ENCODE measurements at regions not wholly inside any gene's neighbourhood (a gene's known extent, or its start where the extent isn't known, plus 50 kb on each side); places are given as distances from the start of the nearest gene placed in this dataset.

DNA sequence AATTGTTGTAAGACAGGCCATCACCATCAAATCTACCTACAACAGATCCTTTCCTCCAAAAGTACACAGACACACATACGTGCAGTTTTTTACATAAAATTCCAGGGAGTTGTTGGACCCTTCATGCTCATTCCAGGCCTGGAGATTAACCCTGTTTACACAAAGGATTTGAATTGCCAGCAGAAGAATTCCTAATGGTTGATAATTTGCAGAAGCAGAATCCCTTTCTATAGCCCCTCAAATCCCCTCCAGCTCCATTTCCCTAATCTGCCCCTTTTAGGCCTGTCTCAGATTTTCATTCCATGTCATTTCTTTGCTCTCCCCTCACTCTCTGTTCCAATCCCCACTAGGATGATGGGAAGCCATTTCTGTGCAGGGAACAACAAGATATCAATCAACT lies 102.9 kb upstream of the TOX3 start:
- DNase-seq (ENCODE audit: low spot score) = no peak

DNA sequence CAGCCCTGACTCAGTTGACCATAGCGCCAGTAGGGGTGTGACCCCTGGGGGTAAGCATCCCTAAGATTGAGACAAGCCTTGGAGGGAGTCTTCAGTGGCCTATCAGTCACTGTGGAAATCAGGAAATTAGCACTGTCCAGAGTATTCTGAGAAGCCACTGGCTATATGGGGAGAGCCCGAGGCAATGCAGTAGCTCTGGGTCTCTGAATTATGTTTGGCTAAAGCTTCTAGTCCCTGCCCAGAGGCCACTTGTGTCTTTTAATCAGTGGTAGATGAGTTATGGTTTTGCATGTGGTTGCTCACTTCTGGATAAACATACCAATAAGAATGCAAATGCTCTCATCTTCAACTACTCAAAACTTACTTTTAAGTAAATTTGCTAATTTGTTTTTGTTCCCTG lies 100.6 kb upstream of the TOX3 start:
- no peak for DNase-seq (ENCODE audit: low spot score)

DNA sequence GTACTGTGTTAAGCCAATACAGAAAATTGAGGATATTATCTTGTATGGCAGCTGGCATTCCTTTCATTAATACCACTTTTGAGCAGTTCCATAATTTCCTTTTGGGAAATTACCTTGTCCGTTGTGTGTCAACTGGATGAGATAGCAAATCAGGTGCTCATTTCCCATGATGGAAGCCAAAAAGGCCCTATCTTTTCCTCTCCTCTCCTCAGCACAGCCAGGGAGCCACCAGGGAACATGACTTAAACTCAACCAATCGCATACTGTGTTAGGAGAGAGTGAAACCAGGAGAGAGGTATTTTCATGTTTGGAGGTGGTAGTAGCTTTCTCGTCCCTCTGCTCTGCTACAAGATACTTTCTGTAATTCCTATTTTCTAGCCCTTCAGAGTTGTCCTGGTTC lies 96.1 kb upstream of the TOX3 start:
- no peak for DNase-seq (ENCODE audit: low spot score)

DNA sequence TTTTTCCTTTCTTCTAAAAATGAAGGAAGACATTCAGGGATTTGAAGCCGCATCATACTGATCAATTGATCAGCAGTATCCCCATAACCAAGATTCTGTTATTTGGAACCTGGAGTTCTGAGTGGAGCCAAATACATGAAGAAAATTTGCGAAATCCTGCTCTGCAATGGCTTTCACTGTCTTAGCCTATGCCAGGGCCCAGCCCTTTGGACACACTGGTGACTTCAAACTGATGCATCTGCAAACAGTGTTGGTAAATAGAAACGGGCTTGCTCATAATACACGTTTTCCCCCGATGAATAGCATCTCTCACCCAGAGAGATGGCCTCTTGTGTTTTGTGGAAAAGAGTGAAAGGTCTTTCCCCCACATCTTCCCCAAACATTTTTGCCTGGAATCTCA lies 87.6 kb upstream of the TOX3 start:
- no peak for DNase-seq (ENCODE audit: low spot score)

DNA sequence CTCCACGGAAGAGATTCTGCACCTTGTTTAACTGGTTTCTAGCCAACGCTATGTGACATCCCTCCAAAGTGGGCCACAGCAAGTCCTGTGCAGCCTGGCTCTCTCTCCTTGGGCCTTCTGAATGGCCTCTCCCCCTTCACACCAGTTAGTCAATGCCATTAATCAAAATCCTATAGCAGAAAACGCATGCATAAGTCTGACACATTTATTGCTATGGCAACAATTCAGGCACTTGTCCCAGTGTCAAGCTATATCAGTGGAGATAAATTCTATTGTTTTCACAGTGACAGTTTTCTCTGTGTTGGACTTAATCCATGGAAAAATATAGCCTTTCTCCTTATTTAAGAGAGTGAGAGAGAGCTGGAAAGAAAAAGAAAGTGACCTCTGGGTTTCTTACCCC lies 87.2 kb upstream of the TOX3 start:
- DNase-seq (ENCODE audit: low spot score) = no peak

DNA sequence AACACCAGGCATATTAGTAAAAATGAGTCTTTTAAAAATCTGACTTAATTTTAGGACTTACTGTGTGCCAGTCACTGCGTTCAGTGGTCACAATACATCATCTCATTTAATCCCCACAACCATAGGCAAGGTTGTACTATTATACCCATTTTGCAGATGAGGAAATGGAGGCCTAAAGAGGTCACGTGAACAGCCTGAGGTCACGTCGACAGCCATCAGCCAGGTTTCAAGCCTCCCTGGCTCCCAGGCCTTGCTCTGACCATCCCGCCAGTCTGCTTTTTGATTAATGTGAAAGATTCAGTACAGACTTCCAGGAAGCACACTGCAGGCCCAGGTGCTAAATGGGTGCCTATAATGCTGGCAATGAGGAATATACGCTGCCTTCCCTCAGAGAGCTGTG lies 86.3 kb upstream of the TOX3 start:
- no peak for DNase-seq (ENCODE audit: low spot score)

DNA sequence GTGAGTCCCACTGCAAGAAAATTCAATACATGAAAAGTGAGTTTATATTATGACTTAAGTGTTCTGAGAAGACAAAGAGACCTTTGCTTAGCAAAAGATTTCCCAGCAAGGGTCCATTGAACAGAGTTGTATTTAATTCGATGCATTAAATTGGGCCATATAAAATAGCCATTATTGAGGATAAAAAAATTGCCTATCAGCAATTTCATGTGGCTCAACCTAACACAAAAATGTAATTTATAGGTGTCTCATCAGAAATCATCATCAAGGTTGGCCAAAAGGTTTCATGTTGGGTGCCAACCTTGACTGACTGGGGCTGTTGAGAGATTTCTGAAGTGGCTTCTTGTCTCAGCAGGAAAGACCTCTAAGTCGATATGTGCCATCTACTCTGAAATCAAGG lies 84.8 kb upstream of the TOX3 start:
- DNase-seq (ENCODE audit: low spot score) = no peak

DNA sequence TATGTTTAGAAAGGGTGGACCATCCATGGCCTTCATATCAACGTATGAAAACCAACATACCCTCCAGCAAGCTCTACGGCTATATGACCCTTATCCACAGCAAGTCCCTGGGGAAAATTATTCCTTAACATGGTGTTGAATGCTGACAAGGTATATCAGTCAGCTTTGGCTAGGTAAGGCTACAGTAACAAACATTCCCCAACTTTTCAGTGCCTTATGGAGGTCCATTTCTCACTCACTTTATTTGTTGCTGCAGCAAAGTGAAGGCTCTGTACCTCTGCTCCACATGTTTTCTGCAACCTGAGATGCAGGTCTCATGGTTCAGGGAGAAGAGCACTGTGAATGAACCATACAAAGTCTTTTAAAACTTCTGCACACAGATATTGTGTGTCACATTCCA lies 83.8 kb upstream of the TOX3 start:
- no peak for DNase-seq (ENCODE audit: low spot score)

DNA sequence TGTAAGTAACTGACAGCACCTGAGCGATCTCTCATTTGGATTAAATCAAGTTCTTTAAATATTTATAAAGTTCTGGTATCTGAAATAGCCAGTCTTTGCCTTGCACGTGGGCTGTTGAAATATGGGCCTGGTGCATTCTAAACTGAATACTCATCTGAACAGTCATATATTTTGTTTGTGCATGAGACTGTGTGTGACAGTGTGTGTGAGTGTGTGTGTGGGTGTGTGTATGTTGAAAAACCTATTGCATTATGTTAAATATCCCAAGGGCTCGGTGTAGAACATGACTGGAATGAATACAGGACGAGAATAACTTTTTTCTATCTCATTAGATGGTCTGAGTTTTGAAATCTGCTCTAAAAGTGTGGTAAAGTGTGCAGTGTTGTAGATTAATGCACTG lies 82.4 kb upstream of the TOX3 start:
- DNase-seq (ENCODE audit: low spot score) = no peak

DNA sequence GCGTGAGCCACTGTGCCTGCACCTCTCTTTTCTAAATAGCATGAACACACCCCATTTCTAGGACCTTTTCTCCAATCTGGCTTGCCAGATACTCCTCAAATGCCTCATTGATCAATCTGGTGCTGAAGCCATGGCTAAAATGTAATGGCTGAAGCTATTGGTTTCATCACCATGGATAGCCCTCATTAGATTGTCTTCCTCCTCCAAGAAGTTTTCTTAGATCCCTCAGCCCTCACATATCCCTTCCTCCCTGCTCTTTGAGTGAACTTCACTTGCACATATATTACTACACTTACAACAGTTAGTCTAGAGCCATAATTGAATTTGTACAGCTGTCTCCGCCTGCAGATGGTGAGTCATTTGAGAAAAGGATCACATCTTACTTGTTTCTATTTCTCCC lies 77.9 kb upstream of the TOX3 start:
- no peak for DNase-seq (ENCODE audit: low spot score)

DNA sequence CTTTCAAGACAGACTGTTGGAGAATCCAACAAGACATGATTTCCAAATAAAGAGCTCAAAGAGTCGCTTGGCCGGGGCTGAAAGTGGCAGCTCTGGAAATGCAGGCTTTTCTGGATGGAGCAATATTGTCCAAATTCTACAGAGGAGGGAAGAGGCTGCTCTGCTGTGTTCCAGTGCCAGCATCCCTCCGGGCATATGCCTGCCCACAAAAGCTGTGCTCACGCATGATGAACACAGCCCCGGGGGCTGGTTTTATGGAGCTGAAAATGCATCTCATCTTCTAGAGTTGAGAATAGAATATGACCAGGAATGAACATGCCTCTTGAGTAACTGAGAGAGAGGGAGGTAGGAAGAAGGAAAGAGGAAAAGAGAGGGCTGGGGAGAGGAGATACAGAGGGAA lies 74.7 kb upstream of the TOX3 start:
- no peak for DNase-seq (ENCODE audit: low spot score)

DNA sequence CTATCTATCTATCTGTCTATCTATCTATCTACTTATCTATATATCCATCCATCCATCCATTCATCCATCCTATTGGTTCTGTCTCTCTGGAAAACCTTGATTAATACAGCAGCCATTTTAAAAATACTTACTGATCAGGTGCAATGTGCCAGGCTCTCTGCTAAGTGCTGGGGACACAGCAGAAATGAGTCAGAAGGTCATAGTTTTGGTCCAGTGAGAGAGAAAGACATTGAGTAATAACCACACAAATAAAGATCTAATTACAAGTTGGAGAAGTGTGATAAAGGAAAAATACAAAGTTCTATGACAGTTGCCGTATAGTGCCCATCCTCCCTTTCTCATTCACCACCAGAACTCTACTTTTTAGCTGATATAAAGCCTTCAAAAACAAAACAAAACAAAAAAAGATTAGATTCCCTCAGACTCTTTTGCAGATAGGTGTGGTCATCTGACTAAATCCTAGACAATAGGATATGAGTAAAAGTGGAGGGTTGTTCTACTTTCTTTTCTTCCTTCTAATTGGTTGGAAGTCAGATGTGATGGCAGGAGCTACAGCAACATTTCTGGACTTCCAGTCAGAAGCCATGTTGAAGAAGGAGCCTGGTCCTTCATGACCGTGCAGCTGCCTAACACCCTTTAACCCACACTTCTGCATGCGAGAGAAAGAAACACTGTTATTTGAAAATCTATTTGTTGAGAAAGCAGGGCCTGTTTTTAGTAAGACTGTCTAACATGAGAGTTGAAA lies 72.0 kb upstream of the TOX3 start:
- no peak for DNase-seq (ENCODE audit: low spot score)

DNA sequence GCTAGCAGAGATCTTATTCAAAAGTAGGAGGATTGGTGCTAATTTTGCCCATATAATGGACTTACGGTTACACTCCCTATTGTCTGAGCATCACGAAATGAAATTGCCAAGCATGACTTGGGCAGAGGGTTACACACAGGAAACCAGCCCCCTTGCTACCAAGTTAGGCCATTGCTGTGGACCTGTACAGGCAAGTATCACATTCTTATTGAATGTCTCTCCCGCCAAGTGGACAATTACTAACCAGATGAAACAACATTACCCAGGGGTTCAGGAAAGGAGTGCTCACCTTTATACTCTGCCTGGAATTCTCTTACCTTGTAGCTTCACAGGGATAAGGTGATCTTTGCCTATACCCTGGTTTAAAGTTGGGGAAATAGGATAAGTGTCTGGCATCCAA lies 70.6 kb upstream of the TOX3 start:
- DNase-seq (ENCODE audit: low spot score) = no peak

DNA sequence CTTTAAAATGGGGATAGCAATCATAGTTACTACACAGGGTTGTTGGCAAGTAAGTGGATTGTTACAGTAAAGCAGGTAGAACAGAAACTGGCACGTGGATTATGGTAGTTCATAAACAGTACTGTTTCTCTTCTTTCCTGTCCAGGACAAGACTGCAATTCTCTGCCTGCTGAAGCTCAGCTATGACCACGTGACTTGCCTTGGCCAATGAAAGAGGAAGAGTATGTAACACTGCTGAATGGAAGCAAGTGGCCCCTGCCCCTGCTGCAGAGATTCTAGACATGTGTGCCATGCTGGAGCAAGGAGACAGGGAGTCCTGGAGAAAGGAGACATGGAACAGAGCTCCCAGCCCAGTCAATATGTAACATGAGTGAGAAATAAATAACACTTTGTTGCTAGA lies 66.6 kb upstream of the TOX3 start:
- DNase-seq (ENCODE audit: low spot score) = no peak

DNA sequence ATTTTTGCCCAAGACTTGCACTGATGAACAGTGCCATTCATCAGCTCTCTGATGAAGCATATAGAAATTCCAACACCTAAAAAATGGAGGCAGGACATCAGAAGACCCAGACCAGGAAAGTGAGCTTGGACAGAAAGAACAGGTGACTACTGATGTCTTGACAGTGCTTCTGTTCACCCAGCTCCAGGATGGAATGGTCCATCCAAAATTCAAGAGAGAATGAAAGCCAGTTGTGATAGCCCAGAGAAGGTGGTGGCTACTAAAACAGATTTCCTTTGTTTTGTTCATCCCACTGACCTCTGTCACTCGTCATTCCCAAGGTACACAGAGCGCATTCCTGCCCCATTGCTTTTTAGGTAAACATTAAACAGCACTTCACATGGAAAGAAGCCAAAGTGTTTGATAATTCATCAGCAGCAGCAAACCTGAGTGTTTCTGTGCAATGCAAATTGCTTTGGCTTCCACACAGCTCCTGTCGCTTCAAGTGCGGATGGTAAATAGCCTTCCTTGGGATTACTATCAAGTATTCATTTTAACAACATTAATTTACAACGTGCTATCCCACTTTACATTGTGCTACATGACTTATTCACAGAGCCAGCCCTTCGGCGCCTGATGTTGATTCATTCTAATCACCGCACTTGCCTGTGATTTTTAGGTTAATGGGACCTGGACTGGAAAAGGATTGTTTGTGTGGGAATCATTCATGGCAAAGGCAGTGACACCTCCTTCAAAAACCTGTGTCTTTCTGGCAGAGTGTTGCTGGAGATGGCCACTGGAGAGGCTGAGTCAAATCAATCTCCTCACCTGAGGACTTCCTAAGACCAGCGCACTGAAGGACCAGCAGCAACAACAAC lies 65.1 kb upstream of the TOX3 start:
- DNase-seq (ENCODE audit: low spot score) = no peak

DNA sequence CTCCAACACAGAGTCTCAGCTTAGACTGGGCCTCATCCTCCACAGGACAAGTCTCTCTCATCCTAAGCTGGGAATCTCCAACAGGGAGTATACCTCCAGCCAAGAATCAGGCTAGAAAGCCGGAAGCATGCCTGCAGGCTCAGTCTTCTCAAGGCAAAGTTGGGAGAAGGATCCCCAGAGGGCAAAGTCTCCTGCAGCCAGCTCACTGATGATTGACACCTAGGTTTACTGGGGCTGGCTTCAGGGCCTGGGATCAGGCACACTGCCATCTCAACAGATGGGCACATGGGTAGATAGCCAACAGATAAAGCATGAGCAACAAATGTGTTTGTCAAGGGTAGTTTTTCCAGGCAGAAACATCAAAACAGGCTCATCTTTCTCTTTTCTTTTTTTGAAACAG lies 56.1 kb upstream of the TOX3 start:
- peak; percentile 33 for DNase-seq (ENCODE audit: low spot score)

DNA sequence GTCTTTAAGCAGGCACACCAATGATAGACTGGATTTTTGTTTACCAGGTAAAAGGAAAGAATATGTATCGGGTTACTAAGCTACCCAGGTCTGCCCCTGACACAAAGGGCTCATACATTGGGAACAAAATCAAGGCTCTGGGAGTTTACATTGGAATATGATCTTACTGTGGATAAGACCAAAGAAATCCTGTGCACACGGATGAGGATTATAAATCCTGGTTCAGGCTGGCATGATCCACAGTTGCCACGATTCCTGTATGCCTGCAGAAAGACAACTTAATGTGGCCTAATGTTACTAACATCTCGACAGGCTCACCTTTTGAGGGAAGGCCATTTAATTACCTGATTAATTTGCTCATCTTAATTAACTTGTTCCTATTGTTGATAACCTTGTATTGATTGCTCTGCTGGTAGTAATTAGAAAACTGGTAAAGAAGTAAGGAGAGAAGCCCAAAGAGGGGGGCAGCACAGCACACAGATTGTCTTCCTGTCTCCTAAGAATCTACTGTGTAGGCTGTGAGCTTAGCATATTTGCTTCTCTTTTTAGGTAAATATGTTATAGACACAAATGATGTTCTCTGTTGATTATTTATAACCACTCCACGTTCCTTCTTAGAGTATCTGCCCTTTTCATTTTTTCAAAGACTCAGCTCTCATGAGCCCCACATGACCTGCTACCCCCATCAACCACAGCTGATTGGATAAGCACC lies 51.0 kb upstream of the TOX3 start:
- DNase-seq (ENCODE audit: low spot score) = no peak

DNA sequence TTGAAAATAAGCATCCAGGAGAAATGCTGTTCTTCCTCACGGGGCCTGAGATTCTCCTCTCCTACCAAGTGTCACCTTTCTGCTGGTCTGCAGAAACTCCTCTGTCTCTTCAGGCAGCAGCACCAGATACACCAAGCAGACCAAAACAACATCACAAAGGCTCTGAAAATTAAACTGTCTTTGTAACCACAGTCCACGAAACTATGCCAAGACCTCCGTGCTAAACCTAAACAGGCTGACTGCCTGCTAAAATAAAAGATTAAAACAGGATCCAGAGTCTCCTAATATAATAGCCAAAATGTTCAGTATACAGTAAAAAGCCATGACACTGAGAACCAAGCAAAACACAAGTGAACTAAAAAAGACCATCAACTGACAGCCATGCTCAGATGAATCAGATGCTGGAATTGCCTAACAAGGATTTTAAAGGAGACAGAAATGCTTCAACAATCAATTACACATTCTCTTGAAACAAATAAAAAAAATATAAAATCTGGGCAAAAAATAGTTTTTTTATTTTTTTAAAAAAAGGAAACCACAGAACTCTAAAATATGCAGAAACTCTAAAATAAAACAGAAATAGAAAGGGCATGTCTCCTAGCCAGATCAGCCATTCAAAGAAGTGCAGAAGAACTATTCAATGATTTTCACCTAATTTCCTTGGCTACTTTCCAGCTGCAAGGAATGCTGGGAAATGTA lies 50.3 kb upstream of the TOX3 start:
- no peak for DNase-seq (ENCODE audit: low spot score)
